Heart right ventricle (tissue), 16 donors: ENCODE measurements at regions not wholly inside any gene's neighbourhood (a gene's known extent, or its start where the extent isn't known, plus 50 kb on each side); places are given as distances from the start of the nearest gene placed in this dataset.

Experiments
- ATAC-seq, 8 donors: fragments of 200-7000 bp; cut with Tn5 transposase; one replicate each; pipeline ENCODE4 v1.9.1; 2020; ENCODE audit warnings: mild to moderate bottlenecking in 8 of 8, moderate library complexity in 8 of 8, moderate number of reproducible peaks in 1 of 8
- DNase-seq, 2 donors: peaks; one replicate each; pipeline ENCODE4 v3.0.0-alpha.2; 2020
- H3K27ac ChIP-seq, 10 donors: fragments of 200-600 bp; sonication (generic) in 2 of 10; one replicate each; pipeline versions ENCODE4 v1.5.0 to v1.8.0; 2020 to 2022; ENCODE audit warnings: mild to moderate bottlenecking in 3 of 10
- H3K27me3 ChIP-seq, 7 donors: fragments of 200-600 bp; one replicate each; pipeline ENCODE4 v1.8.0; 2021 to 2022; ENCODE audit warnings: mild to moderate bottlenecking in 2 of 7
- H3K36me3 ChIP-seq, 9 donors: fragments of 200-600 bp; sonication (generic) in 1 of 9; one replicate each; pipeline versions ENCODE4 v1.5.0 to v1.8.0; 2020 to 2022; ENCODE audit warnings: mild to moderate bottlenecking in 2 of 9
- H3K4me1 ChIP-seq, 9 donors: fragments of 200-600 bp; sonication (generic) in 1 of 9; one replicate each; pipeline versions ENCODE4 v1.5.0 to v1.8.0; 2020 to 2022; ENCODE audit warnings: mild to moderate bottlenecking in 4 of 9
- H3K4me3 ChIP-seq, 10 donors: fragments of 200-600 bp; sonication (generic) in 2 of 10; one replicate each; pipeline versions ENCODE4 v1.5.0 to v1.8.0; 2020 to 2022; ENCODE audit warnings: mild to moderate bottlenecking in 7 of 10, moderate library complexity in 2 of 10
- H3K9me3 ChIP-seq, 11 donors: fragments of 200-600 bp in 10 of 11; sonication (generic) in 2 of 11; one replicate each; pipeline versions ENCODE4 v1.5.0 to v1.8.0; 2013 to 2022; ENCODE audit warnings: mild to moderate bottlenecking in 2 of 11, control low read depth in 1 of 11, moderate library complexity in 1 of 11
- WGBS, 2 donors: extraction: QIAGEN DNeasy Blood & Tissue Kit; methylation state at CpG; one replicate each; pipeline ENCODE4 v1.1.7; 2013; ENCODE audit warnings: inconsistent platforms in 1 of 2; 5-methylcytosine and 5-hydroxymethylcytosine counted together
- intact Hi-C, 10 donors: fragments of 100-400 bp; cut with DNase I; formaldehyde crosslinking; loops; one replicate each; pipeline versions ENCODE4 v1.11.1 to v1.14.2; 2022
- TF ChIP-seq, protein P1 (sequence below), 9 donors: fragments of 200-600 bp; sonication (generic) in 2 of 9; IDR thresholded peaks; one replicate each; pipeline versions ENCODE4 v1.5.0 to v1.8.0; 2021 to 2022; ENCODE audit warnings: antibody characterized with exemption in 9 of 9, mild to moderate bottlenecking in 5 of 9, moderate library complexity in 1 of 9
- donor health status: Arrhythmogenic right ventricular cardiomyopathy.
- donor health status: ischemic (EF 13 %, LVEDD 7.1; RV severe dilation, severe dysfunction).
- donor health status: healthy with polysubstance abuse.
- donor health status: DM: no; HTN: yes; CAD: no.
- donor health status: DM: no; HTN: no; CAD: no.
- donor health status: ischemic (EF 25% LVEDD 6.9; RV normal size, moderate dysfunction).
- donor health status: ischemic (EF 25% LVEDD 5.7; RV mildly dilated, moderate dysfunction).
- donor health status: healthy.
- donor health status: DM: yes; HTN: yes; CAD: no.
- donor health status: Ischemic cardiomyopathy.
- donor health status: ischemic (EF 35%, LVEDD 5.7; RV mildly dilated, moderate dysfunction).
- donor health status: nonischemic (EF 11% LVEDD 7.7; RV severe dilation, severe dysfunction).
- donor health status: DM: yes; HTN: yes; CAD: no.
- donor health status: PGD.
- donor health status: ischemic (EF 29% LVEDD 5.4; RV normal size, mild dysfunction).
- donor health status: nonischemic (EF 23%, LVEDD 6.1; RV moderate dilation, normal function).

DNA sequence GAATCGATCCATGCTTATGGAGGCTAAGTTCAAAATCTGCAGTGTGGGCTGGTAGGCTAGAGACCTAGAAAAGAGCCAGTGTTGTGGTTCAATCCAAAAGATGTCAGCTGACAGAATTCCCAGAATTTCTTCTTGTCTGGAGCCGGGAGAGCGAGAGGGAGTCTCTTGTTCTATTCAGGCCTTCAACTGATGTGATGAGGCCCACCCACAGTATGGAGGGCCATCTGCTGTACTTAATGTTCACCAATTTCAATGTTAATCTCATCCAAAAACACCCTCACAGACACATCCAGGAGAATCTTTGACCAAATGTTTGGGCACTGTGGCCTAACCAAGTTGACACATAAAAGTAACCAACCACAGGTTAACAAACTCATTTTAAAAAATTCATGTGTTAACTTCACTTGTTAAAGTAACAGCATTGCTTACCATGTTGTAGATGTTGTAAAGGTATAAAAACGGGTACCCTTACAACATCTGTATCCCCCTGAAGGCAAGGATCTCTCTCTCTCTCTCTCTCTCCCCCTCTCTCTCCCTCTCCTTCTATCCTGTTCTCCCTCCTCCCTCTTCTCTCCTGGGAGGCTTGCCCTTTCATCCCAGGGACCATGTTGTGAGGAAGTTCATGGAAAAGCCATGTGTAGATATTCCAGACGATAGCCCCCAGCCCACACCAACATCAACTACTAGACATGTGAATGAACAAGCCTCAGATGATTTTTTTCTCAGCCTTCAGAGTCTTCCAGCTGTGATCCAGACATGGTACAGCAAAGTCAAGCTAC lies 66.4 kb upstream of the CHD2 start:
- peaks cover 14 to 50% (median 40%) of the 10 kb centered on the region in 9 donors for H3K4me1 ChIP-seq
- DNase-seq: no peak
- no peaks in the 10 kb centered on the region for H3K27me3 ChIP-seq
- no peaks in the 10 kb centered on the region for H3K36me3 ChIP-seq
- WGBS, 2 donors: 65 to 67% methylated on average over 5 of the region's 5 CpGs
- ATAC-seq: no peak
- H3K4me3 ChIP-seq: no peak overlapping the region
- H3K27ac ChIP-seq: peak overlapping the region; percentile 81 to 97 (median 92)
- intact Hi-C loops: loop anchor here in 2 of 10 donors (2.0 to 5.0 kb wide), 2 partner anchors 47 to 49 kb away; no protein-coding TSS in a partner anchor
- H3K9me3 ChIP-seq: no peaks in the 10 kb centered on the region
- TF ChIP-seq, protein P1, sequence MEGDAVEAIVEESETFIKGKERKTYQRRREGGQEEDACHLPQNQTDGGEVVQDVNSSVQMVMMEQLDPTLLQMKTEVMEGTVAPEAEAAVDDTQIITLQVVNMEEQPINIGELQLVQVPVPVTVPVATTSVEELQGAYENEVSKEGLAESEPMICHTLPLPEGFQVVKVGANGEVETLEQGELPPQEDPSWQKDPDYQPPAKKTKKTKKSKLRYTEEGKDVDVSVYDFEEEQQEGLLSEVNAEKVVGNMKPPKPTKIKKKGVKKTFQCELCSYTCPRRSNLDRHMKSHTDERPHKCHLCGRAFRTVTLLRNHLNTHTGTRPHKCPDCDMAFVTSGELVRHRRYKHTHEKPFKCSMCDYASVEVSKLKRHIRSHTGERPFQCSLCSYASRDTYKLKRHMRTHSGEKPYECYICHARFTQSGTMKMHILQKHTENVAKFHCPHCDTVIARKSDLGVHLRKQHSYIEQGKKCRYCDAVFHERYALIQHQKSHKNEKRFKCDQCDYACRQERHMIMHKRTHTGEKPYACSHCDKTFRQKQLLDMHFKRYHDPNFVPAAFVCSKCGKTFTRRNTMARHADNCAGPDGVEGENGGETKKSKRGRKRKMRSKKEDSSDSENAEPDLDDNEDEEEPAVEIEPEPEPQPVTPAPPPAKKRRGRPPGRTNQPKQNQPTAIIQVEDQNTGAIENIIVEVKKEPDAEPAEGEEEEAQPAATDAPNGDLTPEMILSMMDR (IDR thresholded peaks at IDR 0.05): no peak

DNA sequence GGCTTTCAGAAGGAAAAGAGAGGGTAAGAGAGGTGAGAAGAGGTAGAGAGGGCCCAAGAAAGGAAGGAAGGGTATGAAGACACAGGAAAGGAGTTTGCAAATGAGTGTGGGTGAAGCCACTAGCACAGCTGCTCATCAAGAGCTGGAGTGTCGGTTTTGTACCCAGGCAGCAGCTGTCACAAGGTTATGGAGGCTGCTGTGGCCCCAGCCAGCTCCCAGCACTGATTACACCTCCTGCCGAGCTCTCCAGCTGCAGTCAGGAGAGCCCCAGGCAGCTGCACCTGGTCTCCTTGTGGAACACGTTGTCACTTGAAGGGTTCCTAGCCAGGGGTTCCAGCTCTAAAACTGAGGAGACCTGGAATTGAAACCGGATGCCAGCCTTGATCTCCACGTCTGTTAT lies 60.4 kb upstream of the CHD2 start:
- Histone ChIP-seq H3K9me3 (no peaks in the 10 kb centered on the region), H3K27me3 (no peaks in the 10 kb centered on the region), H3K4me1 (peaks cover 0 to 20% (median 0%) of the 10 kb centered on the region in 9 donors), H3K4me3 (no peak overlapping the region), H3K27ac (peak overlapping the region in 1 of 10 donors; percentile 72), H3K36me3 (no peaks in the 10 kb centered on the region)
- ATAC-seq: no peak
- intact Hi-C loops: loop anchor here in 1 of 10 donors (5.0 kb wide), 1 partner anchor 38 kb away; no protein-coding TSS in a partner anchor
- DNase-seq: no peak
- TF ChIP-seq, protein P1 (IDR thresholded peaks at IDR 0.05): no peak
- 70 to 77% methylated on average over 5 of the region's 5 CpGs for WGBS, 2 donors

DNA sequence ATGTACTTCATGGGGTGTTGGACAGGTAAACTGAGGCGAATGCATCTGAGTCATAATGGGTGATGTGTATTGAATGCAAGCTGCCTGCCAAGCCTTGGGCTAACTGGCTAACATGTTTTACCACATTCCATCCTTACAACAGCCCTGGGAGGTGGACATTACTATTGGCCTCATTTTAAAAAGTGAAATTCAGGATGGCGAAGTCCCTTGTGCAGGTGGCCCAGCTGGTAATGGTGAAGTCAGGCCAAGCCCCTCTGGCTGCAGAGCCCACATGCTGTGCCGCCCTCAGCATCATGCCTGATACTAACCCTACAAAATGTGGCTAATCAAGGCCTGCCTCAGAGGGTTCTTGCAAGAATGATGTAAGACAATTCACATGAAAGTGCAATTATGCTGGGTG lies 60.0 kb upstream of the CHD2 start:
- ATAC-seq: no peak
- Histone ChIP-seq H3K9me3 (no peaks in the 10 kb centered on the region), H3K27me3 (no peaks in the 10 kb centered on the region), H3K4me1 (peaks cover 0 to 24% (median 3%) of the 10 kb centered on the region in 9 donors), H3K4me3 (no peak overlapping the region), H3K36me3 (no peaks in the 10 kb centered on the region), H3K27ac (peak overlapping the region in 1 of 10 donors; percentile 72)
- no peak for DNase-seq
- 96 to 98% methylated on average over 3 of the region's 3 CpGs for WGBS, 2 donors
- intact Hi-C loops: loop anchor here in 1 of 10 donors (5.0 kb wide), 1 partner anchor 37 kb away; no protein-coding TSS in a partner anchor
- TF ChIP-seq, protein P1 (IDR thresholded peaks at IDR 0.05): no peak

DNA sequence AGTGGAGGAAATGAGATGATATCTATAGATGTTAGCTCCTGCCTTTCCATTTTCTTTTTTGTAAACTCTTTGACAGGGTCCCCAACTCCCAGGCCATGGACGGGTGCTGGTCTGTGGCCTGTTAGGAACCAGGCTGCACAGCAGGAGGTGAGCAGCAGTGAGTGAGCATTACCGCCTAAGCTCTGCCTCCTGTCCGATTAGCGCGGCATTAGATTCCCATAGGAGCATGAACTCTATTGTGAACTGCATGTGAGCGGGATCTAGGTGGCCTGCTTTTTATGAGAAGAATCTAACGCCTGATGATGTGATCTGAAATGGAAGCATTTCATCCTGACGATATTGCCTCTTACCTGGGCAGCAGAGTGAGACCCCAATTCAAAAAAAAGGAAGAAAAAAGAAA lies 56.8 kb upstream of the CHD2 start:
- H3K9me3 ChIP-seq: no peaks in the 10 kb centered on the region
- H3K4me1 ChIP-seq: peaks cover 0 to 41% (median 10%) of the 10 kb centered on the region in 9 donors
- H3K27me3 ChIP-seq: no peaks in the 10 kb centered on the region
- 97% methylated on average over 8 of the region's 8 CpGs for WGBS, 2 donors
- DNase-seq (no peak), ATAC-seq (no peak)
- intact Hi-C loops: loop anchor here in 1 of 10 donors (5.0 kb wide), 1 partner anchor 34 kb away; no protein-coding TSS in a partner anchor
- TF ChIP-seq, protein P1 (IDR thresholded peaks at IDR 0.05): no peak
- H3K4me3 ChIP-seq: no peak overlapping the region
- no peaks in the 10 kb centered on the region for H3K36me3 ChIP-seq
- no peak overlapping the region for H3K27ac ChIP-seq
